MV-4-11 (cell line): ENCODE measurements at regions not wholly inside any gene's neighbourhood (a gene's known extent, or its start where the extent isn't known, plus 50 kb on each side); places are given as distances from the start of the nearest gene placed in this dataset.
A peak's percentile ranks its signal among the peaks of the same experiment; 100 is the strongest.

Source experiments
- DNase-seq: peaks from one replicate; lab custom pipeline; 2025; lab: John Stamatoyannopoulos, UW

DNA sequence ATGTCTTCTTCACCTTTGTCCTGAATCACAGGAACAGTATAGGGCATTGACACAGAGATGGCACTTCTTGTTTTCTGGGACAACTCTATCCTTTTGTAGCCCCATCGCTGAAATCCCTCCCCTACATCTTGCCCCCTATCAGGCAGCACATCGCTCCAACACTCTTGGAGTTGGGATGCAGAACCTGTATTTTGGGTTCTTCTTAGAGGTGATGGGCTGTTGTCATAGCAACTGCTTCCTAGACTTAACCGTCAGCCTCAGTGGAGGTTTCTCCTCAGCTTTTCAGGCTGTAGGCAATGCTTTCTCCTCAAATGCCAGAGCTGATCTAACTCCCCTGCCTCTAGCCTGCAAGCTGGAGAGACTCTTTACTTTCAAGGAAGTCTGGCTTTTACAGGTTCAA is 99.9 kb upstream of the SPRED2 start:
- DNase-seq = no peak

DNA sequence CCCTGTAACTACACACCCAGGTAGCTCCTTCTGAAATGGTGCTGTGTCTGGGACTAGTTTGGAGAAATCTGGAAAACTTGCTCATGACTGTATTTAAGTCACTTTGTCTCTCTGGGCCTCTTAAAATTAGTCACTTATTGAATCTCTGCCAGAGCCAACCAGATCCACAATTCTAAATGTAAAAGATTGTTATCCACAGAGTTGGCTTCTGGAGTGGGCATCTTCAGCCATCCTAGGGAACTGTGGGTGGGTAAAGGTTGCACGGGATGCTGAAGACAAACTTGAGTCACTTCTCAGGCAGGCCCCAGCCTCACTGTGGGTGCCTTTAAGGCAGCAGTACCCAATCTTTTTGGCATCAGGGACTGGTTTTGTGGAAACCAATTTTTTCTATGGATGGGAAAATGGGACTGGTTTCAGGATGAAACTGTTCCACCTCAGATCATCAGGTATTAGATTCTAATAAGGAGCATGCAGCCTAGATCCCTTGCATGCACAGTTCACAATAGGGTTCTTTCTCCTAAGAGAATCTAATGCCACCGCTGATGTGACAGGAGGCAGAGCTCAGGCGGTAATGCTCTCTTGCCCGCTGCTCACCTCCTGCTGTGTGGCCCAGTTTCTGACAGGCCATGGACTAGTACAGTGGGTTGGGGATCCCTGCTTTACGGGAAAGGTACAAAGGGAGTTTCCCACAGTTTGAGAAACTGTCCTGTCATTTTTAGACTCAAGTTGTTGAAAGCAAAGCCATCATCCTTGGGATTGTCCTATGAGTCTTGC is 98.3 kb upstream of the SPRED2 start:
- no peak for DNase-seq

DNA sequence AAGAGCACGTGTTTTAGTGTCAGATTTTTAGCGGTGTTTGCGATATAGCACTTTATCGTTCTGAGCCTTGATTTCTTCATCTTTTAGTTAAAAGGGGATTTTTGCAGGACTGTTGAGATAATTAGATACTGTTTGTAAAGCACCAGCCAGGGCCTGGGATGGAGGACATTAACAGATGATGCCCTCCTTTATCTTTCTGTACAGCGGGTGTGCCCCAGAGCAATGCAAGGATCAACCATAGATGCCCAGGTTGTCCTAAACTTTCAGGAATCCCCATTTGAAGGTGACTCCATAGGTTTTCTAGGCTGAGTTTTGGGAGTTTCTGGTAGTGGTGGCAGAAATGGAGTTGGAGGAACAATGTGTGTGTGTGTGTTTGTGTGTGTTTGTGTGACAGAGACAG is 97.0 kb upstream of the SPRED2 start:
- no peak for DNase-seq

DNA sequence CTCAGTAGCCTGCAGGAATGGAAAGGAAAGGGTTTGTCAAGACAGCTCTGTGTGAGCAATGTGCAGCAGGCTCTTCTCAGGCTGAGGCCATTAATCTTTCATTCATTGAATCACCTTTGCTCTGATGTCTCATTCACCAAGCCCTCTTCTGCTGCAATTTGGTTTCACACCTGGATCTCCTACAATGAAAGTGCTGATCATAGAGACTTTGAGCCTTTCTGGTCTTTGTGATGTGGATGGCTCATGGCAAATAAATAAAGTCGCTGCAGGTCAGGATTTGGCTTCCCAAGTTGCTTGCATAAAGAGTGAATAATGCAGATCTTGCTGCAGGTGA is 95.8 kb upstream of the SPRED2 start:
- DNase-seq = no peak

DNA sequence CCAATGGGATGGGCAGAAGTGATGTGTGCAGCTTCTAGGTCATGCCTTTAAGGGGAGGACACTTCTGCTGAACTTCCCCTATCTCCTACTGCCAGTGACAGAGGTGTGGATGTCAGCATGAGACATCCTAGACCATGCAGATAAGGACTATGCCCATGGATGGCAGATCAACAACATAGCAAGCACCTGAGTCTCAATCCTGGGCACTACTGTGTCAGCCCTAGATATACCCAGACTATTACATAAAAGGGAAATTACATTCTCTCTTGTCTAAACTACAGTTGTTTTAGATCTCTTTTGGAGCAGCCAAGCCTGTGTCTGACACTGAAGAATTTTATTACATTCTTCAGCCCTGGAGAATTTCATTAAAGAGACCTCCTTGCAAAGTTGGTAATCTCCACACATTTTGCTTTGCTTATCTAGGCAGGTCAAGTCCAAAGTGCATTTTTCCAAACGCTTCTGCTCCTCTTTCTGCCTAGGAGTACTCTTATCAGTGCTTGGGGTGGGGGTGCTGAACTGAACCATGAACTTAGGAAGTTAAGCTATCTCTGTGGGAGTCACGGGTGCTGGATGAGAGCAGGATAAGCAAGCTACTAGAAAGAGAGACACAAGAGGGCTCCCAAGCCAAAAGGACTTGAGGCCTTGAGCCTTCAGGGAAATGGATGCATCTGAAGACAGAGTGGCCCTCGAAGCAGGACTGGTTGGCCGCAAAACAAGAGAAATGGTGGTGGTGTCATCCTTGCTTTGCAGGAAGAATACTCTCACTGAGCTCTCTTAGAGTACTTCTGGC is 95.2 kb upstream of the SPRED2 start:
- no peak for DNase-seq

DNA sequence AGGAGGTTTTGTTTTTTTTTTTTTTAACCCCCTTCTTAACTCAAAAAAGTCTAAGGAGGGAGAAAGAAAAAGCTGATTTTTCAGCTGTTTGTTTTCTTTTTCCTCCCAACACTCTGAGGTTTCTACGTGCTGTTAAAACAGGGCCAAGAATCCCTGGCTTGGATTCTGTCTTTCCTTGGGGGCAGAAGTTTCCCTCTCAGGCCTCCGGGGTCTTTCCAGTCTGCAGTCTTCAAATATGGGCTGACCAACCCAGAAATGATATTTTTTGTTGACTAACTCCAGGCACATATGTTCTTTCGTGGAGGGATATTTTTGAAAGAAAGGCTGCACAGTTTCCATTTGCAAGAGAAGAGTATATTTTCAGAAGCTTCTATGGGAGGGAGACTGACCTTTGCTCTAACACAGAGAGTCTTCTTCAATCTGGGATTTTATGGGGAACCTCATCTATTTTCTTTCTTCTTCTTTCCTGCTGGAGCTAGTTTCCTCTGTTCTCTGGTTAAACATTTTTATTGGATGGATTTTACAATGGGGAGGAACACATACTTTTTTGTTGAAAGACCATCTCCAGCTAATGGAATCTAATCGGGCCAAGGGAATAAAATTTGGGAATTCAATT is 93.3 kb upstream of the SPRED2 start:
- no peak for DNase-seq

DNA sequence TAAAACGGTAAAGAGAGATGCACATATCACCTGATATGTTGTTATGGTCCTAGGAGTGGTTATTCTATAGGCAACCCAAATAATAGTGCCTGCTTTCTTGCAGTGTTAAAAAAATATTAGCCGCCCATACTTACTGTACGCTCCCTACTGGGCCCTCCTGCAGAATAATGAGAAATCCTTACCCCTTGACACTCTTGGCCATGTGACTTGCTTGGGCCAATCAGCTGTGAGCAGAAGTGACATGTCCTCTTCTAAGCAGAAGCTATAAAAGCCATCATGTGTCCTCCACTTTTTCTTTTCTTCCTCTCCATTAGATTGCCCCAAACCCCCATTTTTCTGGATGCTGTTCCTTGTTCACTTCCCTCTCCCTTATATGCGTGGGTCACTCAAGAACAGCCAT is 90.5 kb upstream of the SPRED2 start:
- DNase-seq = no peak

DNA sequence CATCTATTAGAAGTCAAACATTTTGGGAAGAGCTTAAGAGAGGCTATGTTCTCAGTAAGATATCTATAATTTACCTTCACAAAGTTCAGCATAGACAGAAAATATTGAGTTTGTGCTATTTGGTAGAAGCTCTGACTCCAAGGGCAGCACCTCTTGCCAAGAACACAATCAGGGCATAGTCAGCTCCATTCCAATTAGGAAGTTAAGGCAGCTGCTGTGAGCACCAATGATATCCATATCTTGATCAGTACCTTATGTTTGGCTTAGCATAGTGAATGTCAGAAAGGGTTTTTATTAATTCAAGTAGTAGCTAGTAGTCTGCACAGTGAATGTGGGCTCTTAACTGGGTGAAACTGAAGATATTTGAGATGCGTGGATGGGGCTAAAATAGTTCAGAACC is 86.4 kb upstream of the SPRED2 start:
- DNase-seq = no peak

DNA sequence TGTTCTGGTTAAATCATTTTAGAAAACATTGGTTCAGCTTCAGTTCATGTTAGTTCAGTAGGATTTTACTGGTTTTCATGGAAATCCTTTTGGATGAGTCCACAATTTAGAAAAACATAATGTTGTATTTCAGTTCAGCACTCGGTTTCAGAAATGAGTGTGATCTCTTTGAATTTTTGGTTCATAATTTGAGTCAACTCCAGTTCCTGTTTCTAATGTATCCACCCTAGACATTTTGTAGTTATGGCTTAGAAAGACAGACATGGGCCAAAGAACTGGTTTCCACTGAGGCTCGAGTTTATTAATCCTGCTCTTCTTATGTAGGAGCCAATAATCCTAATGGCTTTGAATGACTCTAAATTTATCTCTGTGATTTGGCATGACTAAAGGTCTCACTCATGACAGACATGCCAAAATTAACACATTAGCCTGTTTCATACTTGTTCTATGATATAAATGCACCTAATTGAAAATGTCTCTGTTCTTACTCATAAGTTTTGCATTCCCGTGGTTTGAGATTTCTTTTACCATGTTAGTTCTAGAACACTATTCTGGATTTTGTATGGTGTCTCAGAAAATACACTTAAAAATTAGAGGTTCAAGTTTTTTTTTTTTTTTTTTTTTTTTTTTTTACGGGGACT is 82.3 kb upstream of the SPRED2 start:
- DNase-seq = no peak

DNA sequence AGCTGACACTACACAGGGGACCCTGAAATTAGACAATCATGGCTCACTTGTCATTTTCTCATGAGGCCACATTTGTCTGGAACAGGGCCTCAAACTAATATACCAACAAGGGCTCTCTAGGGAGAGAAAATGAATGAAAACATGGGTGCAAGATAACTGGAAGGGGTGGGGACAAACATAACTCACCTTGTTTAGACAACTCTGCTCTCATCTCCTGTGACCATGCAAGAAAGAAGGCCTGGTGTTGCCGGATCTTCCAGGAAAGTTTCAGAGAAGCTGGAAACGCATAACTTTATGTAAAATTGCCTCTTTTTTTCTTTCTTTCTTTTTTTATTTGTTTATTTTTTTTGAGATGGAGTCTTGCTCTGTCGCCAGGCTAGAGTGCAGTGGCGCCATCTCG is 80.4 kb upstream of the SPRED2 start:
- no peak for DNase-seq

DNA sequence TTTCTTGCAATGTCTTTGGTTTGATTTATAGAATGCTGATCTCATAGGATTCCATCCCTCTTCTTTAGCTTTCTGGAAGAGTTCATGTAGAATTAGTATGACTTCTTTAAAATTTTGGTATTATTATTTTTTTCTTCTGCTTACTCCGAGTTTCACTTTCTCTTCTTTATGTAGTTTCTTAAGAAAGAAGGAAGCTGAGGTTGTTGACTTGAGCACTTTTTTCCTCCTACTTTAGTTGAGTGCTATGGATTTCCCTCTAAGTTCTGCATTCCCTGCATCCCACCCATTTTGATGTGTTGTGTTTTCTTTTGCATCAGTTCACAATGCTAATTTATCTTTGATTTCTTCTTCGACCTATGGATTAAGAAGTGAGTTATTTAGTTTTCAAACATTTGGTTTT is 78.9 kb upstream of the SPRED2 start:
- peak; percentile 66 for DNase-seq

DNA sequence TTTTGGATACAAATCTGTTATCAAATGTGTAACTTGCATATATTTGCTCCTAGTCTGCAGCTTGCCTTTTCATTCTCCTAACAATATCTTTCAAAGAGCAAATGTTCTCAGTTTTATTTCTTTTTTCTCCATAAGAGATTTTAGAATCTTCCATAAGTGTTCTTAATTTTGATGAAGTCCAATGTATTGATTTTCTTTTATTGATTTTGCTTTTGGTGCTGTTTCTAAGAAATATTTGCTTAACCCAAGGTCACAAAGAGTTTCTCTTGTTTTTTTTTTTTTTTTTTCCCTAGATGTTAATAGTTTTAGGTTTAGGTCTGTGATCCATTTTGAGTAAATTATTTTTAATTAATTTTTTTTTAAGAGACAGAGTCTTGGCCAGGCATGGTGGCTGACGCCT is 75.8 kb upstream of the SPRED2 start:
- DNase-seq = no peak

DNA sequence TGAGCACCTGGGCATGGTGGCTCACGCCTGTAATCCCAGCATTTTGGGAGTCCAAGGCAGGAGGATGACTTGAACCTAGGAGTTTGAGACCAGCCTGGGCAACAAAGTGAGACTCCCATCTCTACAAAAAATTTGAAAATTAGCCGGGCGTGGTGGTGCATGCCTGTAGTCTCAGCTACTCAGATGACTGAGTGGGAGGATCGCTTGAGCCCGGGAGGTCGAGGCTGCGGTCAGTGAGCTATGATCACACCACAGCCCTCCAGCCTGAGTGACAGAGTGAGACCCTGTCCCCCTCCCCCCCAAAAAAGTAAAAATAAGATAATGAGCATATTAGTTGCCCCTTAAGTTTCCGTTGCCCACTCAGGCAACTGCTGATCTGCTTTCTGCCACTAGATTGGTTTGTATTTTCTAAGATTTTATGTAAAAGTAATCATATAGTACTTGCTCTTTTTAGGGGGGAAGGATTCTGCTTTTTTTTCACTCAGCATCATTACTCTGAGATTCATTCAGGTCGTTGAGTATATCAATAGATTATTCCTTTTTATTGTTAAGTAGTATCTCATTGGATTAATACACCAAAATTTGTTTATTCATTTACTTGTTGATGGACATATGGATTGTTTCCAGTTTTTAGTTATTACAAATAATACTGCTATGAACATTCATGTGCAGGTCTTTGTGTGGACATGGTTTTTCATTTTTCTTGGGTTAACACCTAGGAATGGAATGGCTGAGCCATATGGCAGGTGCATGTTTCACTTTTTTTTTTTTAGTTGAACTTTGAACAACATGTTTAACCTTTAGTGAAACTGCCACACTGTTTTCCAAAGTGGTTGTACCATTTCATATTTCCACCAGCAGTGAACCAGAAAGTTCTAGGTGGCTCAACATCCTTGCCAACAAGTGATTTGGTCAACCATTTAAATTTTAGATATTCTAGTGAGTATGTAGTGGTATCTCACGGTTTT is 75.0 kb upstream of the SPRED2 start:
- no peak for DNase-seq

DNA sequence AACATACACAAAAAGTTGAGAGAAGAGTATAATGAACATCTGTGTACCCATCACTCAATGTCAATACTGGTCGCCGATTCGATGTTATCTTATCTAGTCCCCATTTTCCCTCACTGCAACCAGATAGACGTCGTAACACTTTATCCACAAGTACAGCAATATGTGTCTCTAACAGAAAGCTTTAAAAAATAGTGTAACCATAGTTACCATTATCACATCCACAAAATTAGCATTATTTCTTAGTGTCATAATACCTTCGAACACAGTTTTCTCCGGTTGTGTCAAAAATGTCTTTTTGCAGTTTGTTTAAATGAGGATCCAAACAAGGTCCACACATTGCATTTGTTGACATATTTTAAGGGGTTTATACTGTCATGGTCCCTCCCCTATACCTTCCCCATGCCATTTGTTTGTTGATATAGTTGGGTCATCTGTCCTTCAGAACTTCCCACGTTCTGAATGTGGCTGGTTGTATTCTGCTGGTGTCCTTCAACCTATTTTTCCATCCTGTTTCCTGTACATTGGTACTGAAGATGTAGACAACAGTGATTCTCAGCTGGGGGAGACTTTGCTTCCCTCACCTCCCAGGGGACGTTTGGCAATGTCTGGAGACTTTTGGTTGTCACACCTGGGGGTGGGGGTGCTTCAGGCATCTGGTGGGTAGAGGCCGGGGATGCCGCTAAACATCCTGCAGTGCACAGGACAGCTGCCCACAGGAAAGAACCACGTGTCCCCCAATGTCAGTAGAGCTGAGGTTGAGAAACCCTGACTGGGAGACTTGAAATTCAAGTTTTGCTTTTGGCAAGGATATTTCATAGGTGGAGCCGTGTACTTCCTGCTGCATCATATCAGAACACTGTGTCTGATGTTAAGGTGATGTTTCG is 72.7 kb upstream of the SPRED2 start:
- no peak for DNase-seq

DNA sequence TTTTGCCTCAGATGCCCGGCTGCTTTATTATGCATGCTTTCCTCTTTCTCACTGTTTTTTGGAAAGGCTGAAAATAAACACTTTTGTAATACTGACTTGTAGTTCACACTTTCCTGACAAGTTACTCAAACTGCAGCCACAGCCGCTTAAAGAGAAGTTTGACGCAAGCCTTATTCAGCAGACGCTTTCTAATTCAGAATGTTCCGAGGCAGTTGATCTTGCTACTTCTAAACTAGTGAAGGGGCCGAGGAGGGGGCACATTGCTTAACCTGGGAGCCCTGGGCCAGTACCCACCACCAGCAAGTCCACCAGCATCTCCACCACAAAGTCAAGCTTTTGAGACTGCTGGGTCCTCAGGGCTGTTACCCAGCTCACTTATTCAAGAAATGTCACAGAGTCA is 71.8 kb upstream of the SPRED2 start:
- DNase-seq = peak; percentile 38

DNA sequence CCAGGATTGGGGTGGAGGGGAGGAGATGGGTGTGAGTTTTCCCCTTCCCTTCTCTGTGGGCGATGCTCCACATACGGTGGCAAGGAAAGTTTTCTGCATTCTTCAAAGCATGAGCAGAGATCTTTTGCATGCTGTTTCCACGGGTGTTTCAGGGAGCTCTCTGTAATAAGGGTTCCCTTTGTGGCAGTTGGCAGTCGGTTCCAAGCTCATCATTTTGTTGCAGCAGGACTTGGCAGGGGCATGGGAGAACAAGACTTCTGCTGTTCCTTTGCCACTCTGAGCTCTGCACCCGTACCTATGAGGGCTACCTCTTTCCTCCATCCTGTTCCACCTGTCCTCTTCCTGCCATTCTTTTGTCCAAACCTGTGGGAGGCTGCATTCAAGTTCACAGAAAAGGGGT is 71.3 kb upstream of the SPRED2 start:
- no peak for DNase-seq

DNA sequence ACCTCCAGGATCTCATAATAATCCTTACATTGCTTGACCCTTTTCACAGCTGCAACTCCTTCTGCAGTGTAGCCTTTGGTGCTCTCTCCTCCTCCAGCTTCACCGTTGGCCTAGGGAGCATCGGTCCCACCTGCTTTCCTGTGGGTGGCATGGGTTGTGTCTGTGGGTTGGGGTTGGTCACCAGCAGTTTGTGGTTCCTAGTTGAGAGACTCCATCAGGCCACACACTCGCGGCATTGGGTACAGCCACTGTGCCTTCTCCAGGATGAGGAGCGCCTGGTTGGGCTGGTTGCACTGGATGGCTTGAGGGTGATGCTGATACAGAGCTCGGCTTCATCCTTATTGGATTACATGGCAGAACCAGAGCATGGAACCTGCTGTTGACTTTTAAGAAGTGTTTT is 69.4 kb upstream of the SPRED2 start:
- no peak for DNase-seq

DNA sequence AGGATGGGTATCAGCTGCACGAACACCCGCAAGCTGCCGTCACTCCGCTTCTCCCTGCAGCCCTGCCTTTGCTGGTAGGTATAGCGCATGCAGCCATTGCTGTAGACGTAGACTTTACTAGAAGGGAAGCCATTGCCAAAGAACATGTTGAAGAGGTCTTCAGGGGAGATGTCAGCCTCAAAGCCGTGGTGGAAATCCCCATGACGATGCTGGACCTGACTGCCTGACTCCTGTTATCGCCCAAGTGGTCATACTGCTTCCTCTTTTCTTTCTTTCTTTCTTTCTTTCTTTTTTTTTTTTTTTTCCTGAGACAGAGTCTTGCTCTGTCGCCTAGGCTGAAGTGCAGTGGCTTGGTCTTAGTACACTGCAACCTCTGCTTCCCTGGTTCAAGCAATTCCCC is 68.7 kb upstream of the SPRED2 start:
- peak; percentile 51 for DNase-seq

DNA sequence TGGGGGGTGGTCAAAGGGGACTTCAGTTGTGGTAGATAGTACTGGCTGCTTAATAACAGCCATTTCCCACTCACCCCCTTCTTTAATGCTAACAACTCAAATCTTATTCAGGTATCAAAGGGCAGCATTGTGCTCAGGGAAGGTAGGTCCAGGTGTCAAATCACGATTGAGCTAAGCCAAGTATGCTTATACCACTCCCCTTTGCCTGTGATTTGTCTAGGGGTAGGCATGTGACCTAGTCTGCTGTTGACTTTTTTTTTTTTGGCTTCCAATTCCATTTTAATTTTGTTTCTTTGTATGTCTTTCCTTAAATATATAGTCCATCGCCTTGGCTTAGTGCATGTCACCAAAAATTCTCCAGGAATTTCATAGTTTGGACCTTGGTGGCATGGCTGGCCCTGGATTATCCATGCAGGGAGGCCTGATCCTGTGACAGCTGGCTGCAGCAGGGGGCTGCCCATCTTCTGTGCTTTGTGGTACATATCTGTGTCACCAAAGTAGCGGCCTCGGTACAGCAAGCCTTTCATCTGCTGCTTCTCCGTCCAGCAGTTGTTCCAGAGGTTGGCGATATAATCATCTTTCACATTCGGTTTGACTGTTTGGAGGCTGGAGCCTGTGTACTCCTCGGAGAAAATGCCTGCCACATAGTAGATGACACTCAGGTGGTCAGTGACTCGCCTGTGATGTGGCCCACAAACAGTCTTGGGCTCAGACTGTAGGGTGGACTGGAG is 68.1 kb upstream of the SPRED2 start:
- no peak for DNase-seq

DNA sequence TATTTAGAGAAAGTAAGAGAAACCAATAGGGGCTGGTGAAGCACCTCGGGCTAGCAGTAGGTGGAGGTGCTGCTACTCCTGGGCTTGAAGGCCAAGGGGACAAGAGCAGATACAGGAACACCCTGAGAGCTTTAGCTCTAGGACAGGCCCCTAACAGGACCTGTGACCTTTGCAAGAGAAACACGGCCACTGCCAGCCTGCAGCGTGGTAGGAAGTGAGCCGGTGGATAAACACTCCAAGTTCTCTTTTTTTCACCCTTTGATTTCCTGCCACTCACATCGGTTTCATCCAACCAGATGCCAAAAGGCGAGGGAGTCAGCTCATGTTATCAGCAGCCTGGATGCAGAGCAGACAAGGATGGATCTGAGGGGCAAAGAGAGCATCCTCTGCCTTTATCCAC is 66.8 kb upstream of the SPRED2 start:
- peak; percentile 52 for DNase-seq
